Activated T-cell treated with anti-CD3 and anti-CD28 coated beads, Interleukin-2, amount 50 U/mL, for 4 hours (primary cell): ENCODE measurements at regions not wholly inside any gene's neighbourhood (a gene's known extent, or its start where the extent isn't known, plus 50 kb on each side); places are given as distances from the start of the nearest gene placed in this dataset.
"Not testable (repeated sequence)": the region's sequence is repeated elsewhere in the genome, so short reads cannot be mapped to it uniquely, and the experiment has no call there.

Experiments
- ATAC-seq, 2 donors: fragments of 200-7000 bp; cut with Tn5 transposase; one replicate each; pipeline ENCODE4 v1.10.0; 2021
- DNase-seq: peaks from one replicate; pipeline ENCODE4 v3.0.0-alpha.2; 2020
- H3K27me3 Mint-ChIP-seq: one replicate; pipeline ENCODE4 v1.8.0; 2021; ENCODE audit warnings: low read depth, mixed read lengths
- H3K36me3 Mint-ChIP-seq: one replicate; pipeline ENCODE4 v1.8.0; 2022; ENCODE audit warnings: mixed read lengths; ENCODE audit not compliant: insufficient read depth
- H3K4me1 Mint-ChIP-seq: one replicate; pipeline ENCODE4 v1.8.0; 2021; ENCODE audit warnings: low read depth, mixed read lengths
- H3K4me3 Mint-ChIP-seq: one replicate; pipeline ENCODE4 v1.8.0; 2021; ENCODE audit warnings: mild to moderate bottlenecking, moderate library complexity, mixed read lengths
- H3K9me3 Mint-ChIP-seq: one replicate; pipeline ENCODE4 v1.8.0; 2021; ENCODE audit warnings: mixed read lengths

DNA sequence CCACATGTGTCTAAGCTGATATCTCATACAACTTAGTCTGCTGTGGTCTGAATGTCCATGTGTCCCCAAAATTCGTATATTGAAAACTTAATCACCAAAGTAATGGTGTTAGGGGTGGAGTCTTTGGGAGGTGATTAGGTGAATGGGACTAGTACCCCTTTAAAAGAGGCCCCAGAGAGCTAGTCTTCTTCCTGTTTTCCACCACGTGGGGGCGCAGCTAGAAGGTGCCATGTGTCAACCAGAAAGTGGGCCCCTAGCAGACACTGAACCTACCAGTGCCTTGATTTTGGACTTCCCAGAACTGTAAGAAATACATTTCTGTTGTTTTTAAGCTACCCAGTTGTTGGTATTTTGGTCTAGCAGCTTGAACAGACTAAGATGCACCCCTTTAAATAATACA, 86.6 kb downstream of the ASB1 start:
- Mint-ChIP-seq H3K4me1 (no peaks in the 10 kb centered on the region), H3K4me3 (no peak overlapping the region), H3K9me3 (peaks cover 26% of the 10 kb centered on the region), H3K27me3 (peaks cover 1% of the 10 kb centered on the region), H3K36me3 (peaks cover 2% of the 10 kb centered on the region)
- DNase-seq (no peak), ATAC-seq (no peak)

DNA sequence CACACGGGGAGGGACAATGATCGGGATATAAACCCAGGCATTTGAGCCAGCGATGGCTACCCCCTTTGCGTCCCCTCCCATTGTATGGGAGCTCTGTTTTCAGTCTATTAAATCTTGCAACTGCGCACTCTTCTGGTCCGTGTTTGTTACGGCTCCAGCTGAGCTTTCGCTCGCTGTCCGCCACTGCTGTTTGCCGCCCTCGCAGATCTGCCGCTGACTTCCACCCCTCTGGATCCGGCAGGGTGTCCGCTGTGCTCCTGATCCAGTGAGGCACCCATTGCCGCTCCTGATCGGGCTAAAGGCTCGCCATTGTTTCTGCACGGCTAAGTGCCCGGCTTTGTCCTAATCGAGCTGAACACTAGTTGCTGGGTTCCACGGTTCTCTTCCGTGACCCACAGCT, 87.3 kb downstream of the ASB1 start:
- not testable (repeated sequence) for H3K4me3 Mint-ChIP-seq, DNase-seq, H3K36me3 Mint-ChIP-seq, ATAC-seq, H3K4me1 Mint-ChIP-seq, H3K27me3 Mint-ChIP-seq
- peaks cover 26% of the 10 kb centered on the region for H3K9me3 Mint-ChIP-seq

DNA sequence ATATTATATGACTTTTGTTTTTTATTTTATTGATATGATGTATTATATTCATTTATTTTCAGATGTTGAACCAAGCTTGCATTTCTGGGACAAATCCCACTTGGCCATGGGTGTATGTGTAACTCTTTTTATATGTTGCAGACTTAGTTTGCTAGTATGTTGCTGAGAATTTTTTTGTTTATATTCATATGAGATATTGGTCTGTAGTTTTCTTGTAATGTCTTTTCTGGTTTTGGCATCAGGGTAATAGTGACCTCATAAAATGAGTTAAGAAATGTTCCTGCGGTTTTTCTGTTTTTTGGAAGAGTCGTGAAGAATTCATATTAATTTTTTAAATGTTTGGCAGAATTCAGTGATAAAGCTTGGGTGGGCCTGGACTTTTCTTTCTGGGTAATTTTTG, 88.7 kb downstream of the ASB1 start:
- H3K4me3 Mint-ChIP-seq = no peak overlapping the region
- DNase-seq (no peak), ATAC-seq (no peak)
- H3K9me3 Mint-ChIP-seq = peaks cover 26% of the 10 kb centered on the region
- no peaks in the 10 kb centered on the region for H3K4me1 Mint-ChIP-seq
- H3K36me3 Mint-ChIP-seq = peaks cover 2% of the 10 kb centered on the region
- peaks cover 1% of the 10 kb centered on the region for H3K27me3 Mint-ChIP-seq

- DNase-seq (no peak), ATAC-seq (no peak)
- Mint-ChIP-seq H3K9me3 (peaks cover 26% of the 10 kb centered on the region), H3K27me3 (peaks cover 1% of the 10 kb centered on the region), H3K4me1 (no peaks in the 10 kb centered on the region), H3K36me3 (peaks cover 2% of the 10 kb centered on the region), H3K4me3 (no peak overlapping the region)
Measured at GRCh38 chr2:238517209-238517608, 90.5 kb downstream of the ASB1 start.

DNA sequence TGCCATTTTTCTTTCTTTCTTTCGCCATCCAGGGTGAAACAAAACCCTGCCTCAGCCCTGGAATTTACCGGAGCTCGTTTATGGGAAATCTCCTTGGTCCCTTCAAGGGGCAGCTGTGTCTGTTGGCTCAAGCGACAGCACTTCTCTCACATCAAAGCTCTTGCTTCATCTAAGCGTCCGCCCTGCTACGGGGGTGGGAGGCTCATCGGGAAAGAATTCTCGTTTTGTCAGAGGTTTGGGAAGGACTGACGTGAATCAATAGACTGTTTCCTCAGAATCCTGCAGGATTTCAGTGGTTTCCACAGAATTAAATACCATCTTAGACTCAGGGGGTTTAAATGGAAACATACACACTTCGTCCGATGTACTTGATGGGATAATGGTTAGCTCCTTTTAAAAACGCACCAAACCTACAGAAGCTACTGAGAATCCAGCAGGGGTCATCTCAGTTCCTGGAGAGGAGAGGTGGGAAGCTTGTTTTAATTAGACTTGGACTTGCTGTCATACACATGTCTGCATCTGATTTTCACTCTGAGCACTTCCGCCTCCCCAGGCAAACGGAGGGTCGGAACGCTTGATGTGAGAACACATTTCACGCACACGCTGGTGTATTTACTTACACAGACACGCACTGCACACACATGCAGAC, 91.6 kb downstream of the ASB1 start:
- H3K27me3 Mint-ChIP-seq = peaks cover 1% of the 10 kb centered on the region
- peaks cover 26% of the 10 kb centered on the region for H3K9me3 Mint-ChIP-seq
- ATAC-seq = no peak
- DNase-seq = no peak
- no peaks in the 10 kb centered on the region for H3K4me1 Mint-ChIP-seq
- no peak overlapping the region for H3K4me3 Mint-ChIP-seq
- peaks cover 2% of the 10 kb centered on the region for H3K36me3 Mint-ChIP-seq

DNA sequence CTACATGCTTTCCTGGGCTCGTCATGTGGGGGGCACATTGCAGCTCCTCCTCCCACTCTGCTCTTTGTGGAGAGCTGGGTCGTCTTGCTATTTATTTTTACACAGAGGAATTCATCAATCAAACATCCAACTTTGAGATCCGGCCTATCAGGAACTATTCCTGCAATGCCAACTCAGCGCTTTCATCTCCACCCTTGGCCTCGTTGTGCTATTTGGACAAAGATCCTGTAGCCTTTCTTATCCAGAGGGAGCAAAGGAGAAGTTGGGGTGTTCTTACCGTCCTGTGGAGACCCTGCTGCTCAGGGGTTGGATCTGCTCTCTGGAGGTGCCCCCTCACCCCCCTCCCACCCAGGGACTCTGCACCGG, 92.1 kb downstream of the ASB1 start:
- Mint-ChIP-seq H3K36me3 (peaks cover 2% of the 10 kb centered on the region), H3K4me3 (no peak overlapping the region), H3K27me3 (peaks cover 4% of the 10 kb centered on the region), H3K9me3 (peaks cover 25% of the 10 kb centered on the region), H3K4me1 (no peaks in the 10 kb centered on the region)
- ATAC-seq (no peak), DNase-seq (no peak)

- Mint-ChIP-seq H3K4me1 (no peaks in the 10 kb centered on the region), H3K4me3 (no peak overlapping the region), H3K27me3 (peaks cover 6% of the 10 kb centered on the region), H3K36me3 (peaks cover 2% of the 10 kb centered on the region), H3K9me3 (peaks cover 20% of the 10 kb centered on the region)
- DNase-seq = no peak
- no peak for ATAC-seq
Measured at GRCh38 chr2:238520359-238520886, 93.7 kb downstream of the ASB1 start.

GRCh38 chr2:238521002-238521401, 94.3 kb downstream of the ASB1 start:
- Mint-ChIP-seq H3K4me1 (no peaks in the 10 kb centered on the region), H3K27me3 (peaks cover 8% of the 10 kb centered on the region), H3K9me3 (peaks cover 14% of the 10 kb centered on the region), H3K4me3 (no peak overlapping the region), H3K36me3 (peaks cover 2% of the 10 kb centered on the region)
- ATAC-seq (no peak), DNase-seq (no peak)

DNA sequence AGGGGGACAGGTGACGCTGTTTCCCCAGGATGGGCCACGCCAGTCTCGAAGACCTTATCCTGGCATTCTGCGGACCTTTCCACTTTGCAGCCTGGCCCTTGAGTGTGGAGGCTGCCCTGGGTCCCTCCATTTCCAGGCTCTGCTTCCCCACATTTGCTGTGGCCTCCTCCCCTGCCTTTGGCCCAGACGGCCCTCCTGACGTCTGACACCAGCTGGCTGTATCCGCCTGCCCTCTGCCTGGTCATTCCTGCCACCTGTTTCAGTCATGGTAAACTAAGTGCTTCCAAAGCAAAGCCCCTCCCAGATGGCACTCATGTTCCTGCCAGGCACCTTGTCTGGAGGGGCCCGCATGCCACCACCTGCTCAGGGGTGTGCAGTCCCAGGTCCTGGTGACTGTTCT, 95.1 kb downstream of the ASB1 start:
- DNase-seq = no peak
- H3K4me1 Mint-ChIP-seq = no peaks in the 10 kb centered on the region
- H3K27me3 Mint-ChIP-seq = peaks cover 10% of the 10 kb centered on the region
- ATAC-seq = no peak
- H3K36me3 Mint-ChIP-seq = no peaks in the 10 kb centered on the region
- H3K9me3 Mint-ChIP-seq = peaks cover 8% of the 10 kb centered on the region
- no peak overlapping the region for H3K4me3 Mint-ChIP-seq

DNA sequence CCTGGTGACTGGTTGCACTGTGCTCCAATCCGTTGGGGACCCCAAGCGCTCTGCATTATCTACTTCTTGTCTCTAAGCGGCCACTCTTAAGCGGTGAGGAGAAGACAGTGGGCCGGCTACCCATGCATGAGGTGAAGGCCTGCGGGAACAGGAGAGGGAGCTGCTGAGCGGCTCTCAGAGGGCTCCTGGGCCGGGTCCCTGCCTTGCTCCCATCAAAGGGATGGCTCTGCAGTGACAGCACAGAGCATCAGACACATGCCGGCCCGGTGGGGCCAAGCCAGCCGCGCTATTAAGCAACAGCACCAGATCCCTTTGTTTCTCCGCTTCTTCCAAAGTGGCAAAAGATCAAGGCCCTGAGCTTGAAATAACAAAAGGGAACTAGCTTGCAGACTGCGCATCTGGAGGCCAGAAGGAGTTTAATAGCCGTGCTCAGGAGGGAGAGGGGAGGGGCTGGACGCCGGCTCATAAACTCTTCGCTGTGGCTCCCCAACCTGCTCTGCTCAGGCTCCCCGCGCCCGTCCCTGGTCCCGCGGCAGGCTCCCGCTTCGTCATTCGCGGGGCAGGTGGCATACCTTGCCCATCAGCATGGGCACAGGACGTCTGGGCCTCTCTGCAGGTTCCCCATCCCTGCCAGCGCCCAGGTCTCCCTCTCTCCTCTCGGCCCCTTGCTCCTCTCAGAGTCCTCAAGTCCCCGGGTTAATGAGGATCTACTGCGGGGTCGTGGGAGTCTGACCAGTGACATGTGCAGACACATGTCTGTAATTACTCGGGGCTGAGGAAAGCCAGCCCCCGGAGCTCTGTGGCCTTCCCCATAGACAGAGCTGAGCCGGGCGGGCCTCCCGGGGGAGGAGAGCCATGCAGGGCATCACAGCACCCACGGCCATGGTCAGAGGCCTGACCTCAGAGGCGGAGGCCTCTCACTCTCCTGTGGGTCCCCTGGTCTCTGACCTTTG, 96.7 kb downstream of the ASB1 start:
- DNase-seq (no peak), ATAC-seq (no peak)
- Mint-ChIP-seq H3K27me3 (peaks cover 14% of the 10 kb centered on the region), H3K9me3 (no peaks in the 10 kb centered on the region), H3K4me3 (no peak overlapping the region), H3K4me1 (no peaks in the 10 kb centered on the region), H3K36me3 (no peaks in the 10 kb centered on the region)

- Mint-ChIP-seq H3K9me3 (no peaks in the 10 kb centered on the region), H3K36me3 (no peaks in the 10 kb centered on the region), H3K27me3 (peaks cover 14% of the 10 kb centered on the region), H3K4me1 (no peaks in the 10 kb centered on the region), H3K4me3 (no peak overlapping the region)
- ATAC-seq (no peak), DNase-seq (no peak)
Measured at GRCh38 chr2:238524426-238524983, 97.8 kb downstream of the ASB1 start.

- H3K36me3 Mint-ChIP-seq = no peaks in the 10 kb centered on the region
- peaks cover 6% of the 10 kb centered on the region for H3K9me3 Mint-ChIP-seq
- no peaks in the 10 kb centered on the region for H3K4me1 Mint-ChIP-seq
- H3K27me3 Mint-ChIP-seq = peaks cover 14% of the 10 kb centered on the region
- H3K4me3 Mint-ChIP-seq = no peak overlapping the region
- no peak for DNase-seq
- no peak for ATAC-seq
Measured at GRCh38 chr2:238525990-238526389, 99.3 kb downstream of the ASB1 start.

DNA sequence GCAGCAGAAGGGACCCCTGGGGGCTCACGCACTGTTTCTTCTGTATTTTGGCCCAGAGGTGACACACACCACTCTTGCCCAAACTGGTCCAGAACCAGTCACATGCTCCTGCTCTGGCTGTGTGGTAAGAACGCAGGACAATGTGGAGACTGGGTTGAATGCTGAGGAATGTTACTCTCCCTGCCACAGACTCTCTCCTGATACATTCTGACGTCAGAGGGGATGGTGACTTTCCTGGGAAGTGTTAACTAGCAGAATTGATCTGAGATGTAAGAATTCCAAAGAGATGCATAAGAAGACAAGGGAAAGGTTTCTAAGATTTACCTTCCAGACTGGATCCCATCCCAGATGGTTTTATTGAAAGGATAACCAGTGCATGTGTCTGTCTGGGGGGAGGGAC, 100.8 kb downstream of the ASB1 start:
- ATAC-seq (no peak), DNase-seq (no peak)
- Mint-ChIP-seq H3K9me3 (peaks cover 12% of the 10 kb centered on the region), H3K4me1 (no peaks in the 10 kb centered on the region), H3K27me3 (peaks cover 14% of the 10 kb centered on the region), H3K4me3 (no peak overlapping the region), H3K36me3 (no peaks in the 10 kb centered on the region)

DNA sequence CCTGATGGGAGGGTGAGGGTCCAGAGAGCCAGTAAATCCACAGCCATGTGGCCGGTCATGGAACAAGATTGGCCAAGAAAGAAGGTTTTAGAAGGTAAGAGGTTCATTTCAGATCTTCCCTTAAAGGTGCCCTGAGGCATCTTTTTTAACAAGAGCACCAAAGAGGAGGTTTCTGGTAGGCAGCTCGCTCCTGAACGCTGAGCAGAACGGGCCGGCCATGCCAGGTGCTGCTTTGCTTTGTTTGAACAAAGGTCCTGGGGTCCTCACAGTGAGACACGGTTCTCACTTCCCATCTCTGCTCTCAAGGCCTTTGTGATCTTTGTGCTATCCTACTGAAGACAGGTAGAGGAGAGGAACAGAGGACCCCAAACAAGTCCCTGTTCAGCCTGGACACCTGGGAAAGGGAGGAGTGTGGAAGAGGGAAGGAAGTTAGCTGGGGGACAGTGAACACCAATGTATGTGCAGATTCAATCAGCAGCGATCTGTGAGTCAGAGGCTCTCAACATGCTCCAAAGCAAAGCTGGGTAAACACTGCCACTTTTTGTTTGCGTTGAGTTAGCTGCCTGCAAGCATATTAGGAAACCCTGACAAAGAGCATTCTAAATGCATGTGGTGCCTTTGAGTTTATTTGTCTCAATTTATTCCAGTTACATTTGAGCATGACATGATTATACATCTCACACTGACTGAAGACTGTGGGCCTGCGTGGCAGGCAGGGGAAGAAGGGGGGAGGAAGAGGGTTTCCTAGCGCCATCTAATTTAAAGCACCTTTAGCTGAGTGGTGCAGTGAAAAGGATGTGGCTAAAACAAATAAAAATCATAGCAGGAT, 102.4 kb downstream of the ASB1 start:
- peaks cover 12% of the 10 kb centered on the region for H3K9me3 Mint-ChIP-seq
- H3K4me1 Mint-ChIP-seq = no peaks in the 10 kb centered on the region
- H3K36me3 Mint-ChIP-seq = no peaks in the 10 kb centered on the region
- no peak for DNase-seq
- no peak overlapping the region for H3K4me3 Mint-ChIP-seq
- peaks cover 14% of the 10 kb centered on the region for H3K27me3 Mint-ChIP-seq
- ATAC-seq = no peak
